Sigmoid colon (tissue), 4 donors: ENCODE measurements at regions not wholly inside any gene's neighbourhood (a gene's known extent, or its start where the extent isn't known, plus 50 kb on each side); places are given as distances from the start of the nearest gene placed in this dataset.

ENCODE experiments used
- EP300 ChIP-seq, 4 donors: sonication (generic); formaldehyde crosslinking; IDR thresholded peaks; one replicate each; pipeline ENCODE4 v1.6.1; 2017; ENCODE audit warnings: antibody characterized with exemption in 4 of 4
- TF ChIP-seq, protein P1 (sequence below), 4 experiments: fragments of 450-650 bp in 3 of 4; fragments of 200-600 bp in 1 of 4; IDR thresholded peaks; one replicate each; pipeline ENCODE4 v1.5.1; 2016 to 2019; ENCODE audit warnings: antibody characterized with exemption in 4 of 4, mild to moderate bottlenecking in 3 of 4, moderate library complexity in 2 of 4

DNA sequence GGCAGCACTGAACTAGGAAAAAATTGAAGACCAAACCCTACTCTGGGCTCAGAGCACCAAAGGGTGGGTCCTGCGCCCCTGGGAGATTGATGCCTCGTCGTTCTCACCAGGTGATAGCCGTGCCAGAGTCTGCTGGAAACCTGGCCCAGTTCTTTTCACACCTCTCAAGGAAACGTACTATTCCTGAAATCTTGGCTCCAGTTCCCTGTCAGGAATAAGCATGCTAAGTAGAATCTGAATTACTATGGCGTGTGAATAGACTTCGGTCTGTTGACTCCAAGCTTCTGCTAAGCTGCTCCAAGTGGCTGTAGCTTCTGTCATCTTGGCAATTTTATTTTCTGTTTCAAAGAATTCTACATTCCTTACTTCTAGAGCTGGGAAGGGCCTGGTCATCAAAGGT, 75.4 kb downstream of the MARCHF4 start:
- TF ChIP-seq, protein P1, sequence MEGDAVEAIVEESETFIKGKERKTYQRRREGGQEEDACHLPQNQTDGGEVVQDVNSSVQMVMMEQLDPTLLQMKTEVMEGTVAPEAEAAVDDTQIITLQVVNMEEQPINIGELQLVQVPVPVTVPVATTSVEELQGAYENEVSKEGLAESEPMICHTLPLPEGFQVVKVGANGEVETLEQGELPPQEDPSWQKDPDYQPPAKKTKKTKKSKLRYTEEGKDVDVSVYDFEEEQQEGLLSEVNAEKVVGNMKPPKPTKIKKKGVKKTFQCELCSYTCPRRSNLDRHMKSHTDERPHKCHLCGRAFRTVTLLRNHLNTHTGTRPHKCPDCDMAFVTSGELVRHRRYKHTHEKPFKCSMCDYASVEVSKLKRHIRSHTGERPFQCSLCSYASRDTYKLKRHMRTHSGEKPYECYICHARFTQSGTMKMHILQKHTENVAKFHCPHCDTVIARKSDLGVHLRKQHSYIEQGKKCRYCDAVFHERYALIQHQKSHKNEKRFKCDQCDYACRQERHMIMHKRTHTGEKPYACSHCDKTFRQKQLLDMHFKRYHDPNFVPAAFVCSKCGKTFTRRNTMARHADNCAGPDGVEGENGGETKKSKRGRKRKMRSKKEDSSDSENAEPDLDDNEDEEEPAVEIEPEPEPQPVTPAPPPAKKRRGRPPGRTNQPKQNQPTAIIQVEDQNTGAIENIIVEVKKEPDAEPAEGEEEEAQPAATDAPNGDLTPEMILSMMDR (IDR thresholded peaks at IDR 0.05), result no peak
- no peak for TF ChIP-seq EP300 (IDR thresholded peaks at IDR 0.05)
